Sigmoid colon (tissue), 4 donors: ENCODE measurements at regions not wholly inside any gene's neighbourhood (a gene's known extent, or its start where the extent isn't known, plus 50 kb on each side); places are given as distances from the start of the nearest gene placed in this dataset.

ENCODE experiments used
- CTCF ChIP-seq, 4 experiments: fragments of 450-650 bp in 3 of 4; fragments of 200-600 bp in 1 of 4; IDR thresholded peaks; one replicate each; pipeline ENCODE4 v1.5.1; 2016 to 2019; ENCODE audit warnings: antibody characterized with exemption in 4 of 4, mild to moderate bottlenecking in 3 of 4, moderate library complexity in 2 of 4
- POLR2A ChIP-seq, 2 donors: fragments of 450-650 bp; IDR thresholded peaks; one replicate each; pipeline ENCODE4 v1.6.1; 2016; ENCODE audit warnings: antibody characterized with exemption in 2 of 2, mild to moderate bottlenecking in 2 of 2, moderate library complexity in 2 of 2
- POLR2AphosphoS5 ChIP-seq, 4 donors: sonication (generic); formaldehyde crosslinking; IDR thresholded peaks; one replicate each; pipeline ENCODE4 v1.6.1; 2017; ENCODE audit warnings: antibody characterized with exemption in 4 of 4

DNA sequence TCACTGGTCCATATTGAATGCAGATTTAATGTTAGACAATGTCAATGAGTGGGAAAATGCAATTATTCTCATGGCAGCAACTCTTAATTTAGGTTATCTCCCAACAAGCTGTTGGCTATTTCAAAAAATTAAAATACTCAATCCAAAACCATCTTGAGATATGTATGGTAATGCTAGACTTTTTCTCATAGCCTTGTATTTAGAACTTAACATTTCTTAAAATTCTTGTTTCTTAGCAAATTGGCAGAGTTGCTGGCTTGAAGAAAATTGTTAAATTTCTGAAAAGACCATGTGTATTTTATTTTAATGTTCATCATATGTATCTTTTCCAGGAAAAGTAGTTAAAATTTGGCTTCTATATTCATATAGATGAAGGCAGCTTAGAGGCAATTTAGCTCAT, 1355.1 kb downstream of the PCDH9 start:
- TF ChIP-seq CTCF (IDR thresholded peaks at IDR 0.05) (no peak), POLR2AphosphoS5 (IDR thresholded peaks at IDR 0.05) (no peak), POLR2A (IDR thresholded peaks at IDR 0.05) (no peak)
